Activated naive CD8-positive, alpha-beta T cell treated with anti-CD3 and anti-CD28 coated beads, Interleukin-2, amount 50 U/mL, for 16 hours (primary cell): ENCODE measurements at regions not wholly inside any gene's neighbourhood (a gene's known extent, or its start where the extent isn't known, plus 50 kb on each side); places are given as distances from the start of the nearest gene placed in this dataset.

Experiments used
- DNase-seq: peaks from one replicate; pipeline ENCODE4 v3.0.0-alpha.2; 2020; ENCODE audit warnings: low read depth, low spot score

- no peak for DNase-seq
Measured at GRCh38 chr2:18934886-18935285, 345.5 kb upstream of the NT5C1B start.

GRCh38 chr2:18932853-18933252, 343.5 kb upstream of the NT5C1B start:
- DNase-seq: no peak

- DNase-seq: no peak
Measured at GRCh38 chr2:18930971-18931370, 341.6 kb upstream of the NT5C1B start.

- DNase-seq: no peak
Measured at GRCh38 chr2:18927525-18928232, 338.3 kb upstream of the NT5C1B start.

GRCh38 chr2:18926631-18927524, 337.5 kb upstream of the NT5C1B start:
- DNase-seq: no peak

- DNase-seq: no peak
Measured at GRCh38 chr2:18925296-18925695, 335.9 kb upstream of the NT5C1B start.

GRCh38 chr2:18924886-18925285, 335.5 kb upstream of the NT5C1B start:
- no peak for DNase-seq

GRCh38 chr2:18924386-18924785, 335.0 kb upstream of the NT5C1B start:
- no peak for DNase-seq

- DNase-seq: no peak
Measured at GRCh38 chr2:18922276-18922675, 332.9 kb upstream of the NT5C1B start.

GRCh38 chr2:18918280-18918679, 328.9 kb upstream of the NT5C1B start:
- no peak for DNase-seq

- DNase-seq: no peak
Measured at GRCh38 chr2:18915227-18915626, 325.9 kb upstream of the NT5C1B start.

- no peak for DNase-seq
Measured at GRCh38 chr2:18913512-18913911, 324.1 kb upstream of the NT5C1B start.

- no peak for DNase-seq
Measured at GRCh38 chr2:18912225-18912888, 323.0 kb upstream of the NT5C1B start.

- no peak for DNase-seq
Measured at GRCh38 chr2:18911416-18911815, 322.0 kb upstream of the NT5C1B start.

- DNase-seq: no peak
Measured at GRCh38 chr2:18910843-18911242, 321.5 kb upstream of the NT5C1B start.

GRCh38 chr2:18907937-18908336, 318.6 kb upstream of the NT5C1B start:
- no peak for DNase-seq

- no peak for DNase-seq
Measured at GRCh38 chr2:18907508-18907907, 318.1 kb upstream of the NT5C1B start.

GRCh38 chr2:18903750-18904149, 314.4 kb upstream of the NT5C1B start:
- DNase-seq: no peak

- no peak for DNase-seq
Measured at GRCh38 chr2:18901242-18901641, 311.9 kb upstream of the NT5C1B start.

- no peak for DNase-seq
Measured at GRCh38 chr2:18900691-18901141, 311.3 kb upstream of the NT5C1B start.

GRCh38 chr2:18899725-18900124, 310.4 kb upstream of the NT5C1B start:
- DNase-seq: no peak

- no peak for DNase-seq
Measured at GRCh38 chr2:18898271-18898670, 308.9 kb upstream of the NT5C1B start.
